SK-N-MC (cell line): ENCODE measurements at regions not wholly inside any gene's neighbourhood (a gene's known extent, or its start where the extent isn't known, plus 50 kb on each side); places are given as distances from the start of the nearest gene placed in this dataset.

Experiments
- EZH2 ChIP-seq: fragments of 200-600 bp; sonication (generic); IDR thresholded peaks from one replicate; pipeline ENCODE4 v1.6.1; 2017; ENCODE audit warnings: antibody characterized with exemption
- POLR2AphosphoS5 ChIP-seq: IDR thresholded peaks from 2 replicates; pipeline ENCODE4 v1.6.1; 2012; ENCODE audit warnings: mild to moderate bottlenecking, low read depth, low read length, borderline replicate concordance

DNA sequence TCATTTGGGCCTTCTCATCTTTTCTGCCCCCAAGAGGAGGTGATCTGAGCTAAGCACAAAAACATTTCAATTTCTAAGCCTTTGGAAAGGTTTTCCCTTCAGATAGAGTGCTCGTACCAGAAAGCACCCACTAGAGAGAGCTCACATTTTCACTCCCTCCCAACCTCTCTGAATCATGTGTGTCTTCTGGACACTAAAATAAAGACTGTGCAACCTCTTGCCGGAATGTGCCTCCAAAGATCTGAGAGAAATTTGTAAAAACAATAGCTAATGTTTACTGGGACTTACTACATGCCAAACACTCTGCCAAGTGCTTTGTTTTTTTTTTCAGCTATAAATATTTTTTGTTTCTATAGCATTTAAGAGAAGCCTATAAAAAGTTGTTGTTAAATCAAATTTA is 120.6 kb upstream of the LNX1 start:
- TF ChIP-seq EZH2, result no peak
- no peak for TF ChIP-seq POLR2AphosphoS5
